SK-N-SH treated with all-trans-retinoic acid at 6 μM for 48 hours (cell line): ENCODE measurements at regions not wholly inside any gene's neighbourhood (a gene's known extent, or its start where the extent isn't known, plus 50 kb on each side); places are given as distances from the start of the nearest gene placed in this dataset.

ENCODE experiments used
- ATAC-seq: fragments of 200-7000 bp; cut with Tn5 transposase; 3 replicates; pipeline ENCODE4 v1.9.1; 2020; ENCODE audit warnings: mild to moderate bottlenecking, moderate library complexity
- ARNTL ChIP-seq: fragments of 450-650 bp; formaldehyde crosslinking; IDR thresholded peaks from 2 replicates; pipeline ENCODE4 v1.5.0; 2020; ENCODE audit warnings: low read depth, mild to moderate bottlenecking, moderate library complexity, borderline replicate concordance
- BACH2 ChIP-seq: fragments of 250-450 bp; sonication (Bioruptor Pico); IDR thresholded peaks from 2 replicates; pipeline ENCODE4 v1.9.0; 2021; ENCODE audit warnings: mild to moderate bottlenecking, borderline replicate concordance
- CSDC2 ChIP-seq: fragments of 250-450 bp; sonication (Bioruptor Pico); IDR thresholded peaks from 2 replicates; pipeline ENCODE4 v1.5.0; 2020; ENCODE audit warnings: mild to moderate bottlenecking, moderate library complexity
- ESRRG ChIP-seq: fragments of 250-450 bp; sonication (Bioruptor Pico); IDR thresholded peaks from 2 replicates; pipeline ENCODE4 v1.6.1; 2021; ENCODE audit warnings: mild to moderate bottlenecking
- GLIS3 ChIP-seq: fragments of 250-450 bp; sonication (Bioruptor Pico); IDR thresholded peaks from 2 replicates; pipeline ENCODE4 v1.5.0; 2020; ENCODE audit warnings: mild to moderate bottlenecking, moderate library complexity
- ISL1 ChIP-seq: fragments of 250-450 bp; sonication (Bioruptor Pico); IDR thresholded peaks from 2 replicates; pipeline ENCODE4 v2.1.2; 2022; ENCODE audit warnings: mild to moderate bottlenecking, moderate library complexity
- OSR1 ChIP-seq: fragments of 250-450 bp; sonication (Bioruptor Pico); IDR thresholded peaks from 2 replicates; pipeline ENCODE4 v1.8.0; 2022; ENCODE audit warnings: moderate library complexity, mild to moderate bottlenecking, inconsistent platforms
- PPARA ChIP-seq: fragments of 250-450 bp; sonication (Bioruptor Pico); IDR thresholded peaks from 2 replicates; pipeline ENCODE4 v1.5.0; 2020; ENCODE audit warnings: mild to moderate bottlenecking, borderline replicate concordance
- RARB ChIP-seq: fragments of 250-450 bp; sonication (Bioruptor Pico); IDR thresholded peaks from 2 replicates; pipeline ENCODE4 v1.8.0; 2021; ENCODE audit warnings: mild to moderate bottlenecking, moderate library complexity
- SNAI2 ChIP-seq: fragments of 250-450 bp; sonication (Bioruptor Pico); IDR thresholded peaks from 2 replicates; pipeline ENCODE4 v1.5.0; 2020; ENCODE audit warnings: mild to moderate bottlenecking, moderate library complexity
- TCF4 ChIP-seq: fragments of 250-450 bp; sonication (Bioruptor Pico); IDR thresholded peaks from 2 replicates; pipeline ENCODE4 v1.8.0; 2021; ENCODE audit warnings: mild to moderate bottlenecking, moderate library complexity, borderline replicate concordance
- TOX ChIP-seq: fragments of 250-450 bp; sonication (Bioruptor Pico); IDR thresholded peaks from 2 replicates; pipeline ENCODE4 v1.8.0; 2021; ENCODE audit warnings: mild to moderate bottlenecking, moderate library complexity, borderline replicate concordance
- ZC3H10 ChIP-seq: fragments of 250-450 bp; sonication (Bioruptor Pico); IDR thresholded peaks from 2 replicates; pipeline ENCODE4 v1.5.1; 2021; ENCODE audit warnings: mild to moderate bottlenecking, moderate library complexity
- ZFP3 ChIP-seq: fragments of 250-450 bp; sonication (Bioruptor Pico); IDR thresholded peaks from 2 replicates; pipeline ENCODE4 v1.5.0; 2020; ENCODE audit warnings: mild to moderate bottlenecking, moderate library complexity
- ZFP30 ChIP-seq: fragments of 450-650 bp; formaldehyde crosslinking; IDR thresholded peaks from 2 replicates; pipeline ENCODE4 v1.5.0; 2022; ENCODE audit warnings: mild to moderate bottlenecking, moderate library complexity
- ZNF565 ChIP-seq: fragments of 450-650 bp; formaldehyde crosslinking; conservative IDR thresholded peaks from 2 replicates; pipeline ENCODE4 v1.5.0; 2020; ENCODE audit warnings: low read depth, mild to moderate bottlenecking, moderate library complexity
- ZNF70 ChIP-seq: fragments of 450-650 bp; formaldehyde crosslinking; IDR thresholded peaks from 2 replicates; pipeline ENCODE4 v1.5.0; 2020; ENCODE audit warnings: mild to moderate bottlenecking, moderate library complexity
- ZNF8 ChIP-seq: fragments of 450-650 bp; formaldehyde crosslinking; IDR thresholded peaks from 2 replicates; pipeline ENCODE4 v1.5.0; 2020; ENCODE audit warnings: mild to moderate bottlenecking, moderate library complexity
- TF ChIP-seq, protein P1 (sequence below): fragments of 250-450 bp; sonication (Bioruptor Pico); IDR thresholded peaks from 2 replicates; pipeline ENCODE4 v1.5.1; 2020; ENCODE audit warnings: low read depth, mild to moderate bottlenecking, moderate library complexity
- TF ChIP-seq, protein P2 (sequence below): fragments of 250-450 bp; sonication (Bioruptor Pico); IDR thresholded peaks from 2 replicates; pipeline ENCODE4 v1.5.1; 2021; ENCODE audit warnings: mild to moderate bottlenecking, moderate library complexity
- TF ChIP-seq, protein P3 (sequence below): fragments of 250-450 bp; sonication (Bioruptor Pico); IDR thresholded peaks from 2 replicates; pipeline ENCODE4 v1.5.0; 2020; ENCODE audit warnings: mild to moderate bottlenecking, moderate library complexity
- TF ChIP-seq, protein P4 (sequence below): fragments of 250-450 bp; sonication (Bioruptor Pico); IDR thresholded peaks from 2 replicates; pipeline ENCODE4 v1.8.0; 2020; ENCODE audit warnings: mild to moderate bottlenecking, moderate library complexity, borderline replicate concordance
- TF ChIP-seq, protein P5 (sequence below): fragments of 250-450 bp; sonication (Bioruptor Pico); IDR thresholded peaks from 2 replicates; pipeline ENCODE4 v1.8.0; 2021; ENCODE audit warnings: low read depth, mild to moderate bottlenecking, moderate library complexity, borderline replicate concordance

DNA sequence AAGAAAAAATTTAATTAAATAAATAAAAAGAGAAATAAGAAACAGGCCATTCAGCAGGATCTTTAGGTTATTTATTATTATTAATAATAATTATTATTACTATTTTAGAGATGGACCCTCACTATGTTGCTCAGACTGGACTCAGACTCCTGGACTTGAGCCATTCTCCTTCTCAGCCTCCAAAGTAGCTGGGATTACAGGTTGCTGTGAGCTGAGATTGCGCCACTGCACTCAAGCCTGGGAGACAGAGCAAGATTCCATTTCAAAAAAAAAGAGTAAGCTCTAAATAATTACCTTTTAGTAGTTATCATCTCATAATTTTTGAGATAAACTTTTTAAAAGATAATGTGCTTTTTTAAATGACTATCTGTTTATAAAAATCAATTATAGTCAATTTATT lies 1102.8 kb upstream of the GJE1 start:
- no peak for TF ChIP-seq OSR1 (CRISPR knock-in tag)
- ATAC-seq, result no peak

DNA sequence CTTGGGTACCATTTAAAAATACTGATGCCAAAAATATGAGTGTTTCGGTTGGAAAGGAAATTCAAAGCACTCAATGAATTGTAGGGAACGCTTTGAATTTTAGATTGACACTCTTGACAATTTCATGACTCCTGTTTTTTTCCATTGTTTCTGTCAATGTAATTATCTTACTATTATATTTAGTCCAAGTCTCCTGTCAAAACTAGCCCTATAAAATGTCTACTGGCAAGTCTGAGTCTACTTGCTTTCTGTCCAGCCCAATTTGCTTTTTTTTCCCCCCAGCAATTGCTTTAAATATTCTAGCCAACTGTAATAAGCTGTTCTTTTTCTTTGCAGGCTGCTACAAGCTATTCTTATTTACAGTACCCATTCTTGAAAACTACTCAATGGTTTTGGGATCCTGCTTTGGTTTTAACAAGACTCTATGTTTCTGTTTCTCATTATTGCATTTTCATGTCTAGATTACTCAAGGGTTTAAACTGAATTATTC lies 1103.9 kb upstream of the GJE1 start:
- no peak for ATAC-seq
- TF ChIP-seq, protein P1, sequence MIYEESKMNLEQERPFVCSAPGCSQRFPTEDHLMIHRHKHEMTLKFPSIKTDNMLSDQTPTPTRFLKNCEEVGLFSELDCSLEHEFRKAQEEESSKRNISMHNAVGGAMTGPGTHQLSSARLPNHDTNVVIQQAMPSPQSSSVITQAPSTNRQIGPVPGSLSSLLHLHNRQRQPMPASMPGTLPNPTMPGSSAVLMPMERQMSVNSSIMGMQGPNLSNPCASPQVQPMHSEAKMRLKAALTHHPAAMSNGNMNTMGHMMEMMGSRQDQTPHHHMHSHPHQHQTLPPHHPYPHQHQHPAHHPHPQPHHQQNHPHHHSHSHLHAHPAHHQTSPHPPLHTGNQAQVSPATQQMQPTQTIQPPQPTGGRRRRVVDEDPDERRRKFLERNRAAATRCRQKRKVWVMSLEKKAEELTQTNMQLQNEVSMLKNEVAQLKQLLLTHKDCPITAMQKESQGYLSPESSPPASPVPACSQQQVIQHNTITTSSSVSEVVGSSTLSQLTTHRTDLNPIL (CRISPR knock-in tag), result no peak
- no peak for TF ChIP-seq TCF4 (CRISPR knock-in tag)
- TF ChIP-seq ISL1 (CRISPR knock-in tag), result no peak
- TF ChIP-seq ZNF565, result no peak
- no peak for TF ChIP-seq GLIS3 (CRISPR knock-in tag)
- TF ChIP-seq ZNF70 (CRISPR knock-in tag), result no peak
- TF ChIP-seq ESRRG (CRISPR knock-in tag), result no peak
- TF ChIP-seq ZC3H10 (CRISPR knock-in tag), result no peak
- TF ChIP-seq, protein P2, sequence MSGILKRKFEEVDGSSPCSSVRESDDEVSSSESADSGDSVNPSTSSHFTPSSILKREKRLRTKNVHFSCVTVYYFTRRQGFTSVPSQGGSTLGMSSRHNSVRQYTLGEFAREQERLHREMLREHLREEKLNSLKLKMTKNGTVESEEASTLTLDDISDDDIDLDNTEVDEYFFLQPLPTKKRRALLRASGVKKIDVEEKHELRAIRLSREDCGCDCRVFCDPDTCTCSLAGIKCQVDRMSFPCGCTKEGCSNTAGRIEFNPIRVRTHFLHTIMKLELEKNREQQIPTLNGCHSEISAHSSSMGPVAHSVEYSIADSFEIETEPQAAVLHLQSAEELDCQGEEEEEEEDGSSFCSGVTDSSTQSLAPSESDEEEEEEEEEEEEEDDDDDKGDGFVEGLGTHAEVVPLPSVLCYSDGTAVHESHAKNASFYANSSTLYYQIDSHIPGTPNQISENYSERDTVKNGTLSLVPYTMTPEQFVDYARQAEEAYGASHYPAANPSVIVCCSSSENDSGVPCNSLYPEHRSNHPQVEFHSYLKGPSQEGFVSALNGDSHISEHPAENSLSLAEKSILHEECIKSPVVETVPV (CRISPR knock-in tag), result no peak
- no peak for TF ChIP-seq CSDC2 (CRISPR knock-in tag)
- TF ChIP-seq, protein P3, sequence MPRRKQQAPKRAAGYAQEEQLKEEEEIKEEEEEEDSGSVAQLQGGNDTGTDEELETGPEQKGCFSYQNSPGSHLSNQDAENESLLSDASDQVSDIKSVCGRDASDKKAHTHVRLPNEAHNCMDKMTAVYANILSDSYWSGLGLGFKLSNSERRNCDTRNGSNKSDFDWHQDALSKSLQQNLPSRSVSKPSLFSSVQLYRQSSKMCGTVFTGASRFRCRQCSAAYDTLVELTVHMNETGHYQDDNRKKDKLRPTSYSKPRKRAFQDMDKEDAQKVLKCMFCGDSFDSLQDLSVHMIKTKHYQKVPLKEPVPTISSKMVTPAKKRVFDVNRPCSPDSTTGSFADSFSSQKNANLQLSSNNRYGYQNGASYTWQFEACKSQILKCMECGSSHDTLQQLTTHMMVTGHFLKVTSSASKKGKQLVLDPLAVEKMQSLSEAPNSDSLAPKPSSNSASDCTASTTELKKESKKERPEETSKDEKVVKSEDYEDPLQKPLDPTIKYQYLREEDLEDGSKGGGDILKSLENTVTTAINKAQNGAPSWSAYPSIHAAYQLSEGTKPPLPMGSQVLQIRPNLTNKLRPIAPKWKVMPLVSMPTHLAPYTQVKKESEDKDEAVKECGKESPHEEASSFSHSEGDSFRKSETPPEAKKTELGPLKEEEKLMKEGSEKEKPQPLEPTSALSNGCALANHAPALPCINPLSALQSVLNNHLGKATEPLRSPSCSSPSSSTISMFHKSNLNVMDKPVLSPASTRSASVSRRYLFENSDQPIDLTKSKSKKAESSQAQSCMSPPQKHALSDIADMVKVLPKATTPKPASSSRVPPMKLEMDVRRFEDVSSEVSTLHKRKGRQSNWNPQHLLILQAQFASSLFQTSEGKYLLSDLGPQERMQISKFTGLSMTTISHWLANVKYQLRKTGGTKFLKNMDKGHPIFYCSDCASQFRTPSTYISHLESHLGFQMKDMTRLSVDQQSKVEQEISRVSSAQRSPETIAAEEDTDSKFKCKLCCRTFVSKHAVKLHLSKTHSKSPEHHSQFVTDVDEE, result no peak
- TF ChIP-seq BACH2, result no peak
- no peak for TF ChIP-seq SNAI2 (CRISPR knock-in tag)
- TF ChIP-seq ZFP3 (CRISPR knock-in tag), result no peak
- TF ChIP-seq, protein P4, sequence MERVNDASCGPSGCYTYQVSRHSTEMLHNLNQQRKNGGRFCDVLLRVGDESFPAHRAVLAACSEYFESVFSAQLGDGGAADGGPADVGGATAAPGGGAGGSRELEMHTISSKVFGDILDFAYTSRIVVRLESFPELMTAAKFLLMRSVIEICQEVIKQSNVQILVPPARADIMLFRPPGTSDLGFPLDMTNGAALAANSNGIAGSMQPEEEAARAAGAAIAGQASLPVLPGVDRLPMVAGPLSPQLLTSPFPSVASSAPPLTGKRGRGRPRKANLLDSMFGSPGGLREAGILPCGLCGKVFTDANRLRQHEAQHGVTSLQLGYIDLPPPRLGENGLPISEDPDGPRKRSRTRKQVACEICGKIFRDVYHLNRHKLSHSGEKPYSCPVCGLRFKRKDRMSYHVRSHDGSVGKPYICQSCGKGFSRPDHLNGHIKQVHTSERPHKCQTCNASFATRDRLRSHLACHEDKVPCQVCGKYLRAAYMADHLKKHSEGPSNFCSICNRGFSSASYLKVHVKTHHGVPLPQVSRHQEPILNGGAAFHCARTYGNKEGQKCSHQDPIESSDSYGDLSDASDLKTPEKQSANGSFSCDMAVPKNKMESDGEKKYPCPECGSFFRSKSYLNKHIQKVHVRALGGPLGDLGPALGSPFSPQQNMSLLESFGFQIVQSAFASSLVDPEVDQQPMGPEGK (CRISPR knock-in tag), result no peak
- TF ChIP-seq PPARA (CRISPR knock-in tag), result no peak
- TF ChIP-seq ZFP30 (CRISPR knock-in tag), result no peak
- TF ChIP-seq ARNTL (CRISPR knock-in tag), result no peak

DNA sequence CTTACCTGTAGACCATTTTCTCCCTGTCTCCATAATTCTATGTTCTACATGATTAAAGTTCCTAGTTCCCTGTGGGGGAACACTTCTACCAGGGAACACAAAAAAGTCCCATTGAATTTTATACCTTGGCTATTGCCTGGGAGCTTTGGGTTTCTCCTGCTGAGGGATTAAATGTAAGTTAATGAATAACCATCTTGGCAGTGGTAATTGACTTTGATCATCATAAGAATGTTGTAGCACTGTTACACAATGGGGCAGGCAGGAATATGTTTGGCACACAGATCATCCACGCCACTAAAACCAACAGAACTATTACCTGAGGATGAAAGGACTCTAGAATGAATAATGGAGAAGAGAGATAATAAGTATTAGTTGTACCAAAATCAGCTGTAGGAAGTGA lies 1106.2 kb upstream of the GJE1 start:
- no peak for ATAC-seq
- no peak for TF ChIP-seq TOX (CRISPR knock-in tag)

DNA sequence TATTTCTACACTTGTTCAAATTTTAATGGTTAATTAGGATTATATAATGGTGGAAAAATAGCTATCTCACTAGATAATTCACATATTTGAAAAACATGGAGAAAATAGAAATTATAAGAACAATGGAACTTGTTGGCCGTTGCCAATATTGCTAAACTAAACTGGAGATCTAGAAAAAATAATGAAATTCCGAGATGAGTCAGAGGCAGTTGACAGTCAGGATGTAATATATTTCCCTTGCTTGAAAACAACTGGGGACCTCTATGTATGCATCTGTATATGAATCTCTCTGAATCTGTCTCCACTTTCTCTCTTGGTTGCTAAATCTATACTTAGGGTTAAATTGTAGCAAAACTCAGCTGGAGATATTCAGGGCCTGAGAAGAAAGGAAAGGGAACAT lies 1108.2 kb upstream of the GJE1 start:
- no peak for ATAC-seq
- TF ChIP-seq ZFP3 (CRISPR knock-in tag) (no peak), ZNF70 (CRISPR knock-in tag) (no peak), OSR1 (CRISPR knock-in tag) (no peak), CSDC2 (CRISPR knock-in tag) (no peak), ZC3H10 (CRISPR knock-in tag) (no peak), SNAI2 (CRISPR knock-in tag) (no peak), ESRRG (CRISPR knock-in tag) (no peak), RARB (no peak), ISL1 (CRISPR knock-in tag) (no peak), ZNF8 (CRISPR knock-in tag) (no peak), ZNF565 (no peak)
- TF ChIP-seq, protein P5, sequence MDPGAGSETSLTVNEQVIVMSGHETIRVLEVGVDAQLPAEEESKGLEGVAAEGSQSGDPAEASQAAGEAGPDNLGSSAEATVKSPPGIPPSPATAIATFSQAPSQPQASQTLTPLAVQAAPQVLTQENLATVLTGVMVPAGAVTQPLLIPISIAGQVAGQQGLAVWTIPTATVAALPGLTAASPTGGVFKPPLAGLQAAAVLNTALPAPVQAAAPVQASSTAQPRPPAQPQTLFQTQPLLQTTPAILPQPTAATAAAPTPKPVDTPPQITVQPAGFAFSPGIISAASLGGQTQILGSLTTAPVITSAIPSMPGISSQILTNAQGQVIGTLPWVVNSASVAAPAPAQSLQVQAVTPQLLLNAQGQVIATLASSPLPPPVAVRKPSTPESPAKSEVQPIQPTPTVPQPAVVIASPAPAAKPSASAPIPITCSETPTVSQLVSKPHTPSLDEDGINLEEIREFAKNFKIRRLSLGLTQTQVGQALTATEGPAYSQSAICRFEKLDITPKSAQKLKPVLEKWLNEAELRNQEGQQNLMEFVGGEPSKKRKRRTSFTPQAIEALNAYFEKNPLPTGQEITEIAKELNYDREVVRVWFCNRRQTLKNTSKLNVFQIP (CRISPR knock-in tag), result no peak
- TF ChIP-seq, protein P4 (CRISPR knock-in tag), result no peak
- TF ChIP-seq, protein P2 (CRISPR knock-in tag), result no peak
